Panc1 (cell line): ENCODE measurements at regions not wholly inside any gene's neighbourhood (a gene's known extent, or its start where the extent isn't known, plus 50 kb on each side); places are given as distances from the start of the nearest gene placed in this dataset.

Experiments
- ATAC-seq: fragments of 200-7000 bp; cut with Tn5 transposase; 2 replicates; pipeline ENCODE4 v1.9.1; 2020; ENCODE audit warnings: mild to moderate bottlenecking, moderate library complexity
- BruUV-seq: library from RNA; stranded (reverse); fragments of 400-500 nt; replicated peaks from 2 replicates; lab custom pipeline; 2021; lab: Mats Ljungman, UMichigan
- CTCF ChIA-PET: fragments of 300-600 bp; sonication (Branson Sonifier 250); formaldehyde crosslinking; loops from one replicate; lab custom pipeline; 2022; ENCODE audit warnings: antibody characterized with exemption; lab: Charles Lee
- POLR2A ChIA-PET: fragments of 300-600 bp; sonication (Branson Sonifier 250); formaldehyde crosslinking; loops from one replicate; lab custom pipeline; 2022; ENCODE audit warnings: antibody characterized with exemption; lab: Charles Lee
- DNase-seq: peaks from one replicate; pipeline ENCODE4 v3.0.0-alpha.2; 2010; ENCODE audit warnings: low read depth, low spot score
- H3K27ac ChIP-seq: 2 replicates; pipeline ENCODE4 v1.5.1; 2011; ENCODE audit warnings: mild to moderate bottlenecking, low read length, inconsistent platforms
- H3K27me3 ChIP-seq: fragments of 200-500 bp; sonication (Bioruptor generic); 2 replicates; pipeline ENCODE4 v1.6.0; 2014; ENCODE audit warnings: low read length, inconsistent platforms; ENCODE audit not compliant: control insufficient read depth, insufficient read depth
- H3K36me3 ChIP-seq: fragments of 200-500 bp; sonication (Bioruptor generic); 2 replicates; pipeline ENCODE4 v1.5.1; 2014; ENCODE audit warnings: inconsistent platforms, mild to moderate bottlenecking, low read length, moderate library complexity; ENCODE audit not compliant: control insufficient read depth, insufficient read depth
- H3K4me1 ChIP-seq: 2 replicates; pipeline ENCODE4 v1.5.1; 2011; ENCODE audit warnings: inconsistent platforms, mild to moderate bottlenecking, low read length, moderate library complexity; ENCODE audit not compliant: control insufficient read depth, insufficient read depth
- H3K4me3 ChIP-seq, 2 experiments: 2 replicates each; pipeline ENCODE4 v1.5.1; 2011 to 2012; ENCODE audit warnings: low read depth in 2 of 2, low read length in 2 of 2, mild to moderate bottlenecking in 2 of 2, inconsistent platforms in 1 of 2, moderate library complexity in 1 of 2
- H3K9me3 ChIP-seq: fragments of 200-500 bp; sonication (Bioruptor generic); 2 replicates; pipeline ENCODE4 v1.5.1; 2014; ENCODE audit warnings: low read depth, mild to moderate bottlenecking, inconsistent platforms, low read length, moderate library complexity; ENCODE audit not compliant: control insufficient read depth, insufficient read depth
- POLR2AphosphoS5 ChIP-seq: IDR thresholded peaks from 2 replicates; pipeline ENCODE4 v1.6.1; 2012; ENCODE audit warnings: mild to moderate bottlenecking, low read depth, low read length, moderate library complexity
- SIN3A ChIP-seq: IDR thresholded peaks from 2 replicates; pipeline ENCODE4 v1.6.1; 2012; ENCODE audit warnings: low read depth, mild to moderate bottlenecking, low read length, moderate library complexity, borderline replicate concordance; ENCODE audit not compliant: insufficient read depth
- TCF7L2 ChIP-seq: IDR thresholded peaks from 2 replicates; pipeline ENCODE4 v1.6.1; 2011; ENCODE audit warnings: mild to moderate bottlenecking, low read depth, low read length, inconsistent platforms
- in situ Hi-C: cut with HindIII; loops from 2 replicates; pipeline ENCODE4 v1.10.0; 2016; ENCODE audit warnings: low sequenced_read_pairs, low pct_unique_long_range_greater_than_20kb
- intact Hi-C: fragments of 100-400 bp; cut with micrococcal nuclease; formaldehyde crosslinking; loops from one replicate; pipeline ENCODE4 v1.10.0; 2022; ENCODE audit not compliant: unreplicated experiment
- TF ChIP-seq, protein P1 (sequence below): fragments of 450-650 bp; IDR thresholded peaks from 2 replicates; pipeline ENCODE4 v1.5.1; 2017; ENCODE audit warnings: mild to moderate bottlenecking
- TF ChIP-seq, protein P2 (sequence below), 2 experiments: IDR thresholded peaks; 2 replicates each; pipeline ENCODE4 v1.6.1; 2011 to 2012; ENCODE audit warnings: low read depth in 2 of 2, control low read depth in 1 of 2, low read length in 1 of 2, mild to moderate bottlenecking in 1 of 2, moderate library complexity in 1 of 2; ENCODE audit not compliant: insufficient read depth in 1 of 2

DNA sequence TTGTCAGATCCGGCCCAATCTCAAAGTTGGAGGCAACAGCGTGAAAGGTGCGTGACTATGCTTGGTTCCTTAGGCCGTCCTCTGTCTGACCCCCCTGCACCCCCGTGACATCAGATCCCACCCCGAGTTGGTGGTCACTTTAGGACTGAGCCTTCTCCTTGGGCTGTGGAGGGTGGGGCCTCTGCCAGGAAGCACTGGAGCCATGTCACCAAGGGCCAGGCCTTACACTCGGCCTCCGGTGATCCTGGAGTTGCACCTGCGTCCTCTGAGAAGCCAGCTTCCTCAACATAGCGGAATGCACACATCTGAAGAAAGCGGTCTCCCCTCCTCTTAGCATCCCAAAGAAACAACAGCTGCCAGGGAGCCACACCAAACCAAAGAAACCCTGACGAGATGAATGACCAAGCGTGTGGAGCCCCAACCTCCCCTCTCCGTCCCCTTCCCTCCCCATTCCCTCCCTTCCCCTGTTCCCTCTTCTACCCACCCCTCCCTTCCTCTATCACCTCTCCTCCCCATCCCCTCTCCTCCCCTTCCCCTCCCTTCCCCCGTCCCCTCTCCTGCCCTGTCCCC lies 182.6 kb downstream of the TTLL2 start:
- no peak for ATAC-seq
- TF ChIP-seq, protein P1, sequence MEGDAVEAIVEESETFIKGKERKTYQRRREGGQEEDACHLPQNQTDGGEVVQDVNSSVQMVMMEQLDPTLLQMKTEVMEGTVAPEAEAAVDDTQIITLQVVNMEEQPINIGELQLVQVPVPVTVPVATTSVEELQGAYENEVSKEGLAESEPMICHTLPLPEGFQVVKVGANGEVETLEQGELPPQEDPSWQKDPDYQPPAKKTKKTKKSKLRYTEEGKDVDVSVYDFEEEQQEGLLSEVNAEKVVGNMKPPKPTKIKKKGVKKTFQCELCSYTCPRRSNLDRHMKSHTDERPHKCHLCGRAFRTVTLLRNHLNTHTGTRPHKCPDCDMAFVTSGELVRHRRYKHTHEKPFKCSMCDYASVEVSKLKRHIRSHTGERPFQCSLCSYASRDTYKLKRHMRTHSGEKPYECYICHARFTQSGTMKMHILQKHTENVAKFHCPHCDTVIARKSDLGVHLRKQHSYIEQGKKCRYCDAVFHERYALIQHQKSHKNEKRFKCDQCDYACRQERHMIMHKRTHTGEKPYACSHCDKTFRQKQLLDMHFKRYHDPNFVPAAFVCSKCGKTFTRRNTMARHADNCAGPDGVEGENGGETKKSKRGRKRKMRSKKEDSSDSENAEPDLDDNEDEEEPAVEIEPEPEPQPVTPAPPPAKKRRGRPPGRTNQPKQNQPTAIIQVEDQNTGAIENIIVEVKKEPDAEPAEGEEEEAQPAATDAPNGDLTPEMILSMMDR = no peak
- TF ChIP-seq SIN3A = no peak
- TF ChIP-seq POLR2AphosphoS5 = no peak
- TF ChIP-seq, protein P2, sequence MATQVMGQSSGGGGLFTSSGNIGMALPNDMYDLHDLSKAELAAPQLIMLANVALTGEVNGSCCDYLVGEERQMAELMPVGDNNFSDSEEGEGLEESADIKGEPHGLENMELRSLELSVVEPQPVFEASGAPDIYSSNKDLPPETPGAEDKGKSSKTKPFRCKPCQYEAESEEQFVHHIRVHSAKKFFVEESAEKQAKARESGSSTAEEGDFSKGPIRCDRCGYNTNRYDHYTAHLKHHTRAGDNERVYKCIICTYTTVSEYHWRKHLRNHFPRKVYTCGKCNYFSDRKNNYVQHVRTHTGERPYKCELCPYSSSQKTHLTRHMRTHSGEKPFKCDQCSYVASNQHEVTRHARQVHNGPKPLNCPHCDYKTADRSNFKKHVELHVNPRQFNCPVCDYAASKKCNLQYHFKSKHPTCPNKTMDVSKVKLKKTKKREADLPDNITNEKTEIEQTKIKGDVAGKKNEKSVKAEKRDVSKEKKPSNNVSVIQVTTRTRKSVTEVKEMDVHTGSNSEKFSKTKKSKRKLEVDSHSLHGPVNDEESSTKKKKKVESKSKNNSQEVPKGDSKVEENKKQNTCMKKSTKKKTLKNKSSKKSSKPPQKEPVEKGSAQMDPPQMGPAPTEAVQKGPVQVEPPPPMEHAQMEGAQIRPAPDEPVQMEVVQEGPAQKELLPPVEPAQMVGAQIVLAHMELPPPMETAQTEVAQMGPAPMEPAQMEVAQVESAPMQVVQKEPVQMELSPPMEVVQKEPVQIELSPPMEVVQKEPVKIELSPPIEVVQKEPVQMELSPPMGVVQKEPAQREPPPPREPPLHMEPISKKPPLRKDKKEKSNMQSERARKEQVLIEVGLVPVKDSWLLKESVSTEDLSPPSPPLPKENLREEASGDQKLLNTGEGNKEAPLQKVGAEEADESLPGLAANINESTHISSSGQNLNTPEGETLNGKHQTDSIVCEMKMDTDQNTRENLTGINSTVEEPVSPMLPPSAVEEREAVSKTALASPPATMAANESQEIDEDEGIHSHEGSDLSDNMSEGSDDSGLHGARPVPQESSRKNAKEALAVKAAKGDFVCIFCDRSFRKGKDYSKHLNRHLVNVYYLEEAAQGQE (IDR thresholded peaks at IDR 0.05; ENCODE audit: insufficient read depth in 1 of 2, low read depth in 2 of 2, low read length in 1 of 2) = no peak
- TF ChIP-seq TCF7L2 = no peak
- DNase-seq = no peak
- in situ Hi-C loops = no loop called here
- ChIA-PET CTCF (no interaction called here), POLR2A (no interaction called here)
- Histone ChIP-seq H3K4me3 (no peak overlapping the region), H3K4me1 (no peaks in the 10 kb centered on the region), H3K27me3 (peaks cover 4% of the 10 kb centered on the region; the same call in 1 of the 2 replicates), H3K27ac (no peak overlapping the region), H3K9me3 (no peaks in the 10 kb centered on the region), H3K36me3 (no peaks in the 10 kb centered on the region)
- intact Hi-C loops = loop anchor here (10.0 kb wide), 1 partner anchor 387 kb away; no protein-coding TSS in a partner anchor
- BruUV-seq = no TSS peak

DNA sequence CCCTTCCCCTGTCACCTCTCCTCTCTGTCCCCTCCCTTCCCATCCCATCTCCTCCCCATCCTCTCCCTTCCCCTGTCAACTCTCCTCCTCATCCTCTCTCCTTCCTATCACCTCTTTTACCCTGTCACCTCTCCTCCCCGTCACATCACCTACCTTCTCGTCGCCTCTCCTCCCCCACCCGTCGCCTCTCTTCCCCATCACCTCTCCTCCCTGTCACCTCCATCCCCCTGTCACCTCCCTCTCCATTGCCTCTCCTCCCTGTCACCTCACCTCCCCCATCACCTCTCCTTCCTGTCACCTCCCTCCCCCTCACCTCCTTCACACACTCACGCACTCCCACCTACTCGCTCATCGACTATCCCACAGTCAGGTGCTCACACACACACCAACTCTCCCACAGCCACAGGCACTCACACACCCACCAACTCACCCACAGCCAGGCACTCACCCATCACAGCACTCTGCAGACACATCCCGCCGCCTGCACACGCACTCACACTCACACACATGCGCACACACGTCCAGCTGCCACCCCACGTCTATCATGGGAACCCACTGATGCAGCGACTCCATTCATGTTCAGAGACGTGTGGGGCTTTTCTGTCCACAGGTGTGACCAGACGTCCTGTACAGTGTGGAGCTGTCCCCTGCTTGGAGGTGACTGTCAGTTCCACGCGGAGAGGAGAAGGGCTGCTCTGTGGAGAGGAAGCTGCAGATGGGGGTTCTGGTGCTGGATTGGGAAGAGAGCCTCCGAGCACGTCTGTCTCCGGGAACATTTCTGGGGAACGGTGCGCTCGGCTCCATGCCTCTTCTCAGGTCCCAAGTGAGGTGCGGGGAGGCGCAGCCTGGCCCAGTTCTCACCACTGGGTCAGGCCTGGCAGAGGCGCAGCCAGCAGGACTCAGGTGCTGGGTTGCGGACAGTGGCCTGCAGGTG lies 184.3 kb downstream of the TTLL2 start:
- no TSS peak for BruUV-seq
- TF ChIP-seq, protein P2 (IDR thresholded peaks at IDR 0.05; ENCODE audit: insufficient read depth in 1 of 2, low read depth in 2 of 2, low read length in 1 of 2) = no peak
- TF ChIP-seq TCF7L2 = no peak
- TF ChIP-seq, protein P1 = no peak
- TF ChIP-seq POLR2AphosphoS5 = no peak
- no peak for TF ChIP-seq SIN3A
- in situ Hi-C loops = no loop called here
- H3K9me3 ChIP-seq = no peaks in the 10 kb centered on the region
- H3K27ac ChIP-seq = no peak overlapping the region
- CTCF ChIA-PET = no interaction called here
- ATAC-seq (no peak), DNase-seq (no peak)
- intact Hi-C loops = loop anchor here (10.0 kb wide), 1 partner anchor 386 kb away; no protein-coding TSS in a partner anchor
- H3K4me1 ChIP-seq = no peaks in the 10 kb centered on the region
- no peaks in the 10 kb centered on the region for H3K36me3 ChIP-seq
- POLR2A ChIA-PET = no interaction called here
- no peak overlapping the region for H3K4me3 ChIP-seq
- H3K27me3 ChIP-seq = peaks cover 4% of the 10 kb centered on the region; the same call in 1 of the 2 replicates
